ENCODE measurements at regions not wholly inside any gene's neighbourhood (a gene's known extent, or its start where the extent isn't known, plus 50 kb on each side); places are given as distances from the start of the nearest gene placed in this dataset.
"Not testable (repeated sequence)": the region's sequence is repeated elsewhere in the genome, so short reads cannot be mapped to it uniquely, and the experiment has no call there.

DNA sequence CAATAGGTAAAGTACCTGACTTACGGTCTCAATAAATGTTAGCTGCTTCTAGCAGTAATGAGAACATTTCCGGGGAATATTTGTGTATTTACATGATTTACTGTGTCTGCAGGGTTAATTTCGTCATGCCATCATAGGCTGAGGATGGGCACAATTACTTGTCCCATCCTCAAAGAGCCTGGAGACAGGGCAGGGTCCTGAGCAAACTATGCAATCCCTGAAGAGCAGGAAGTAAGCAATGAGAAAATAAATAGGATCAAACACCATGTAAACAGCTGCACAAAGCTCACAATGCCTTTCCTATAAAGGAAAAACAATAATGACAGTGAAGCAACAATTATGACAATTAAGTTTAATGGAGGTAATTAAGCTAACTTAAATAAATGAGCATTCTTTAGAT is 114.6 kb upstream of the FOXQ1 start:
- DNase-seq: no peak

DNA sequence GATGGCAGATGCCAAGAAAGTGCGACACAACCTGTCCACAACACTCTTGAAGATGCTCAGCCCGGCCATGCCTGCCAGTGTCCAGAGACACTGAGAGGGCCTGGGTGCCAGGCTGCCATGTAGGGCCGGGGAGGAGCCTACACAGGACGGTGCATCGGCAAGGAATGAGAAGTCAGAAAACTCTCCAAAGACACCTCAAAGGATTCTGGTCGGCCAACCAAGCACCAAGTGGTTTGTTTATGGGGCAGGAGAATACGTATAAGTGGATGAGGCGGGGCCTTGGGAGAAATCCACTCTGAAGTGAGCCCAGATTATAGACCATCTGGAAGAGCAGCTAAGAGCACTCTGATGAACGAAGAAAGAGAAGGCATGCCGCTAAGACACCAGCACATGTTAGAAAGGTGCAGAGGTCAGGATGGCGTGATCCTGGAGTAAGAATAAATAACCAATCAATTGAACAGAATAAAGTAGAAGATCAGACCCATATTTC is 120.7 kb upstream of the FOXQ1 start:
- peak; percentile 98 for DNase-seq

DNA sequence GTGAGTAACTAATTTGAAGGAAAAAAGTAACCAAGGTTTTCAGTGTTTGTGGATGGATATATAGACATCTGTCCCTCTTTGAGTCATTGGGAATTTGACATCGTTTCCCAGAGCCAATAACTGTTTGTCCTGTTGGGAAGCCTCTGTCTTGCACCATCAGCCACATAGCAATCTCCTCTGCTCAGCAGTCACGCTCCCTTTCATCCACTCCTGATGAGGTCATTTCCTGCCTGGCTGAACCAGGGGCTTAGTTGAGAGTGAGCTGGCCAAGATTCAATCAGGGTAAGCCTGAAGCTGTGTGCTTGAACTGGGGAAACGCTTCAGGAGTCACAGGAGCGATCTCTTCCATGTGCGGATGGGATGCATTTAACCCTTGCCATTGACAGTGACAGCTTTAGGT is 121.5 kb upstream of the FOXQ1 start:
- DNase-seq: peak; percentile 65

DNA sequence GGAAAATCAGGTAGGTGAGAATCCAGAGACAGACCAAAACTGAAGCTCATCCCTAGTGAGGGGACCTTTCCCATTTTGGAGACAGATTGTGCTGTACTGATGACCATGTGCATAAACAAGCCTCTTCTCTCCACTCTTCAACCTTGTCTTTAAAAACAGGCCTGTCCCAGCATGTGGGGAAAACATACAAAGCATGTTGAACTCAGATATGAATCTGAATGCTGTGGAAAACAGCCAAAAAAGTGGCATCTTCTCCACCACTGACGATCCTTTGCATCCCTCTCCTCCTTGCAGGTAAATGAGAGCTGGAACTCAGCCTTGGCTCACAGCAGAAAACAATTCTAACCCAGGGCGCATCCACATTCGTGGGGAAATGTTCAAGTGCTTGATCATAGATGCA is 123.7 kb upstream of the FOXQ1 start:
- DNase-seq: no peak

DNA sequence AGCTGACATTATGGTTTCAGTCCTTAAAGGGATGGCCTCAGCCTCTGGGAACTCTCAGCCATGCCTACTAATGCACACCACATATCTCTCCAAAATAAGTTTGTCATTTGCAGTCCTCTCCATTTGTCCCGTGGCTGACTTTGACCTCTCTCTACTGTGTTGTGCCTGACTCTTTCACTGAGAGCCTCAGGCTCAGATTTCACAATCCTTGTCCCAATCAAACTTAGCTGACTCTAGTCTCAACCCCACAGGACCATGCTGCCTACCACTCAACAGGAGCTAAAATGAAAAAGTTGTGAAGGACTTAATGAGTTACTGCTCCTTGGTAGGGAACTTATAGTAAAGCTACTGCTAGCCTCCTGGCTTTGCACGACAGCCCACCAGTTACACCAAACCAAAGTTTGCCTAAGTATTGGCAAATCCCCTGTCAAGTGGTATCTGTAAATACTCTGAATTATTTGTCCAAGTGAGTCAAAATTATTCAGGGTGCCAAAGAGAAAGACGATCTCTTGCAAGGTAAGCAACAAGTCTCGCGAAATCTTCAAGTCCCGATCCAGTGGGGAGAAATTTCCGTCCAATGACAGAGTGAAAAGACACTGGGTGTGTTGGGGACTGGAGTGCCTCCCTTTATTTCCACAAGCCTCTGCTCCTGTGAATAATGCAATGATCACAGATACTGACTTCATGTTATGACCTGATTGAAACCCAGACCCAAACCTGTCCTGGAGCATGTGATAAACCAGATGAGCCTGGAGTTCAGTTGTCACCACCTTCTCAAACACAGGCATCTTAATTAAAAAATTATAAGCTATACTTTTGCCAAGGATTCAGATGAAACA is 124.4 kb upstream of the FOXQ1 start:
- no peak for DNase-seq

DNA sequence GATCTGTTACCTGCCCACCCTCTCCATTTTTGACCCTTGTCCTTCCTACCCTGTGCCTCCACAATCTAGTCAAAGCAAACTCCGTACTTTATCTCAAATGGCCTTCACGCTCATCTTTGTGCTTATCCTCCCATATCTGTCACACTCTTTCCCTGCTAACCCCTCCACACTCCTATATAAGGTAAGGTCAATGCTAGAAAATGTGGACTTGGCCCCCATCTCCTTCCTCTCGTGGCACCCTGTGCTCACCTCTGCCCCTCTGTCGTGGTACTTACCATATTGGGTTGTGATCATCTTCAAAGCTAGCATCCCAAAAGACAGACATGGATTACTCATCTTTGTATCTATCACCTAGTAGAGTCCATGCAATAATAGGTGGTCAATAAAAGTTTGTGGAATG is 127.6 kb upstream of the FOXQ1 start:
- DNase-seq: no peak

DNA sequence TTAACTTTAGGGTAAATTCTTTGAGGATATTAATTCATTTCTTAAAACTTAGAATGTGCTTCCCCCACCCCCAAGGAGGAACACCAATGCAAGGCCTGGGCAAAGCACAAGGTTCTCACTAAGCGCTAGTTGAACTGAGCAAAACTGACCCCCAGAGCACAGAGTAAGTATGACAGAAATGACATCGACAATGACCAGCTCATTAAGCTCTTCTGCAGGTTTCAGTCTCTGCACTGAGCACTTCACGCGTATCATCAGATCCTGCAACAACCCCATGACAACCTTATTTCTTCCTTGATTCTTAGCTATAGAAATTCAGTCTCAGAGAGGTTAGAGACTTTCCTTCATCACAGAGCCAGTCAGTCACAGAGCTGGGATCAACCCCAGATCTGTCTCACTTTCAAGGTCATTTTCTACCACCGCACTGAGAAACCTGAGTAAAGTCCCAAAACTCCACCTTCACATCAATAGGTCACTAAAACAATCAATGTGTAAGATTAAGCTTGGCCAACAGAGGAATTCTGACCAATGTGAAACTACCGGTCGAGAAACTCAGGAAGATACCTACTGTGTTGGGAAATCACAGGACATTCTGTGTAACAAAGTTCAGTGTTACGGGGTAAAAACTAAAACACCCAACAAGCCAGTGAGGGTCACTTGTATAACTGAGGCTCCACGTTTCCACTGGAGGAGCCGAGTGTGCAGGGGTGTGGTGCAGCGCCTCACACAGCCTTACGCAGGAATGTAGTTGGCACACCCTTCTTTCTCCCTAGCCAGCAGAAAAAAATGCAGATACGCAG is 129.0 kb upstream of the FOXQ1 start:
- no peak for DNase-seq

DNA sequence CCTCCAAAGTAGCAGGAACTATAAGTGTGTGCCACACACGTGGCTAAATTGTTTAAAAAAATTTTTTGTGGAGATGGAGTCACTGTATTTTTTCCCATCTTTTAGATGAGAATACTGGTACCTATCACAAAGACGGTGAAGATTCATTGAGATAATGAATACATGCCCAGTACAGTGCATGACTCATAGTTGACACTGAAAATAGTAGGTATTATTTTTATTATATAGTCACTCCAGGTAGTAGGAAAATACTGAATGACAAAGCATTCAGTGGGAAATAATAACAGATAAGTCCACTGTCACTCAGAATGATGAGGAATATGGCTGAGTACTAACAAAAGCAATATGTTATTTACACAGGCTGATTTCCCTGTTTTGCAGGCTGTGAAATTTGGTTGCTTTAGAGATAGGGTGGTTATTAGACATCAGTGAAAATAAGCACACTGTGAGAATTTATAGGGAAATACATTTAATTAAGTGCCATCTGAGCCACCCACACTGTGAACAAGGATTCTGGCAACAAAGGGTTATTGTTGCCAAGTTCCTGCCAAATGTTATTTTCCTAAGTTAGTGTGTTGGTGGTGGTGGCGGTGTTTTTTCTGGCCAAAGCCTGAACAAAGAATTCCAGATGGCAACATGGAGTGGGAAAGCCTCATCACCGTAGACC is 129.8 kb upstream of the FOXQ1 start:
- DNase-seq: no peak

DNA sequence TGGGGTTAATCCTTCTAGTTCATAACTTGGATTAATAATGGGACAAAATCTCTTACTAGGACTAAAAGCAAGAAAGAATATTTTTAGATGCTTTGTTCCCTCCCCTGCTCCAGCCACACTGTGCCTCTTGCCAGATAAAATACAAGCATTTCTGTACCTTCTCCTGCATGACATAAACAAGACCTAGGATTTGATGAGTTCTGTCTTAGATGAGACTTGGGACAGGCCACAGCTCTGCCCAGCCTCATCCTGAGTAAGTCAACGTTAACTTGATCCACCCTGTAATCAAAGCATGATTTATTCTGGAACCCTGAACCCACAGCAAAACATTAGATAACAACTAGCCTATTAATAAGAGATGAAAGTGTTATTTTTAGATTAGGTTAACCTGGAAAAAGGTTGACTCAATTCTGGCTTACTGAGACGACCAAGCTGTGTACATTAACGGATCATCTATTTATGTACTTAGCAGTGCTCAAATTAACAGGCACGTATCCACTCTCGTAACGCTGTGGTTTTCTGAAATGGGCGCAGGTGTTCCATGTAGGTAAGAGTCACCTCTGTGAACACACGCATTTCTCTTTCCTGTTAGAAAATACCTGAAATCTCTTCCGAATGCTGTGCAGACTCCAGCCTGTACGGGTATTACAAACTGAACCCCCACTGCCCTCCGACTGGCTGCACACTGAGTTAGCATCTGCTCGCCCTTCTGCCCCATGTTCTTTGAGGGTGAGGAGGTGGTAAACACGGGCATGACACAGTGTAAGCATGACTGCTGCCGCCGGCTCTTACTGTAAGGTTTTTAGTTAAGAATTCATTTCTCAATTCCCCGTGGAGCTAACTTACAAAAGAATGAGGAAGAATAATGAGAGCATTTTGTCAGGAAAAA is 132.1 kb upstream of the FOXQ1 start:
- DNase-seq: peak; percentile 83

DNA sequence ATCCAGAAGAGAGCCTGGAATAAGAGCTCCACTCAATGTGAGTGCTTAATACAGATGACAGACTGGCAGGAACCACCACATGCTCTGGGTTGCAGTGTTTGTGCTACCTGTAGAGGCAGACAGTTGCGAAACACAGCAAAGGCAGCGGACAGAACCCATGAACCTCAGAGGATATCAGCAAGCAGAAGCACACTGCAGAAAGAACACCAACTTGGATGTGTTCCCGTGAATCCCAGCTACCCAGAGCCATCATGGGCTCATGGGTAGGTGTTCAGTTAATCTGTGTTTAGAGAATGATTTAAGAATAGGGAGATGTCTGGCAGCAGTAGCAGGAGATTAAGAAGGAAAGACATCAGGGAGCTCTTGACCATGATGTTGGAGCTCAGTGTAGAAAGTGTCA is 133.3 kb upstream of the FOXQ1 start:
- DNase-seq: no peak

DNA sequence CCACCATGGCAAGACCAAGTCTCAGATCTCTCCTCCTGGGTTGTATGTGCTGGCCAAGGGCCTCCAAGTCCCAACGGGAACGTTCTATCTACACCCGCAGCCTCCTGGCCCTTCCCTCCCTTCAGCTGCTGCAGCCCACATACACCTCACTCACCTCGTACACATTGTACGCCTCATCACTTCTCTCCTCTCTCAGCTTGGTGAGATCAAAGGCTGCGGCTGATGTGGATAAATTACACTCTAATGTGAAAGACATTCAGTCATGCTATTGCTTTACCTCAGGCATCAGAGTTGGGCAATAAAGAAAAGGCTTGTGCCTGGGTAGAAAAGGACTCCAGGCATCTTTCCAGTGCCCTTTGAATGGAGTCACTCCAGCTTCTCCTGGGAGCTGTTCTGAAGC is 135.3 kb upstream of the FOXQ1 start:
- DNase-seq: no peak

DNA sequence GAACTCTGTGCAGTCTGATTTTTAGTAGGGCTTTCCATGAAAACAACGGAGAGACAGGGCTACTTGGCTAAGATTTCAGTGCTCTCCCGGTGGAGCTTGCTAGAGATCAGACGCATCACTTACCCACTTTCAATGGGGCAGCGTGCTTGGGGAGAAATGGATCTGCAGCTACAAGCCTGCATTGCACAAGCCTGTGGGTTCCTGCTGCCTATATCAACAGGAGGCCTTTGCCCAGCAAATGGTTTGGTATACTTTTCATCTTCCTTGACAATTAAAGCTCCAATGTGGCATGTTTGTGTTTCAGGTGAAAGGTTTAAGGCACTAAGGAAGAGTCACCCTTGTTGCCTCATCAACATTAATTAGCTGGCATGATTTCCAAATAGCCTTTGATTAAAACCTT is 136.0 kb upstream of the FOXQ1 start:
- DNase-seq: no peak

DNA sequence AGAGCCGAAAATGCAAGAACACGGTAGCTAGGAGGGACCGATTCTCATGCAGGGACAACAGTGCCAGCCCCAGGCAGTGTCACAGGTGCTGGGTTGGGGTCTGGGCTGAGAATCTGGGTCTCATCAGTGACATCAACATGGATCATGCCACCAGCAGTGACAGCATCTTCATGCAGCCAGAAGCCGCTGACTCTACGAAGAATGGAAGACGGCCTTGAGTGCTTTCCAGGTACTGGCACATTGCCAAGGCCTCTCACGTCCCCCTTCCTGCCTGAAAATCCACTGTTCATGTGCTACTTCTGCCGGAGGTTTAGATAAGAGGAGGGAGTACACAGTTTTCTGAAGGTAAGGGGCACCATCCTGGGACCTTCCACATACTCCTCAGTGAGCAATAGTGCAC is 141.1 kb upstream of the FOXQ1 start:
- peak; percentile 64 for DNase-seq

DNA sequence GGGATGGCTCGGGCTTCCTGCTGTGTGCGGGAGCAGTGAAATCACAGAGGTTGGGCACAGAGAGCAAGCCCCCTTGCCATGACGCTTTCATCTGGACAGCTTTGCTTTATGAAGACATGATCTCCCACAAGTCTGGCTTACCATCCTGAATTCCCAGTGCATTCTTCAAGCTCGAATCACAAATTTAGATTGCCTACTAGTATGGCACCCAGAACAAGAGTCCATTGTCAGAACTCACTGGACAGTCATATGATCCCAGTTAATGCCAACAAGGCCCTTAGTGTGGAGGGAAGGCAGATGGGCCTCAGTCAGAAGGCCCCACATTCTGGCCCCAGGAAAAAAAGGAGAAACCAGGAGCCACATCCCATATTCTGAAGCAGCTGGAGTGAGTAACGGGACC is 147.3 kb upstream of the FOXQ1 start:
- DNase-seq: no peak

DNA sequence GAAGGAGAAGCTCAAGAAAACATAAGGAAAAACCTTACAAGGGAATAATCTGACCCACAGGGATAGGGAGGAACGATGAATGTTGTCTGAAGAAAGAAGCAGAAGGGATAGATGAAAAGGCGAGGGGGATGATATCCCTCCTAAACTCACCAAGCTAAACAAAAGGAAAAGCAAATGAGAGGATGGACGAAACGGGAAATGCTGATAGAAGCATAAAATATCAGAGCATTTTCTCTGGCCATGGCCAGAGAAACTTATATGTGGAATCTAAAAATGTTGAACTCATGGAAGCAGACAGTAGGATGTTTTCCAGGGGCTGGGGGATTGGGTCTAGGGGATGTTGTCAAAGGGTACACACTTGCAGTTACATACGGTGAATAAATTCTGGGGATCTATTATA is 148.4 kb upstream of the FOXQ1 start:
- DNase-seq: no peak

DNA sequence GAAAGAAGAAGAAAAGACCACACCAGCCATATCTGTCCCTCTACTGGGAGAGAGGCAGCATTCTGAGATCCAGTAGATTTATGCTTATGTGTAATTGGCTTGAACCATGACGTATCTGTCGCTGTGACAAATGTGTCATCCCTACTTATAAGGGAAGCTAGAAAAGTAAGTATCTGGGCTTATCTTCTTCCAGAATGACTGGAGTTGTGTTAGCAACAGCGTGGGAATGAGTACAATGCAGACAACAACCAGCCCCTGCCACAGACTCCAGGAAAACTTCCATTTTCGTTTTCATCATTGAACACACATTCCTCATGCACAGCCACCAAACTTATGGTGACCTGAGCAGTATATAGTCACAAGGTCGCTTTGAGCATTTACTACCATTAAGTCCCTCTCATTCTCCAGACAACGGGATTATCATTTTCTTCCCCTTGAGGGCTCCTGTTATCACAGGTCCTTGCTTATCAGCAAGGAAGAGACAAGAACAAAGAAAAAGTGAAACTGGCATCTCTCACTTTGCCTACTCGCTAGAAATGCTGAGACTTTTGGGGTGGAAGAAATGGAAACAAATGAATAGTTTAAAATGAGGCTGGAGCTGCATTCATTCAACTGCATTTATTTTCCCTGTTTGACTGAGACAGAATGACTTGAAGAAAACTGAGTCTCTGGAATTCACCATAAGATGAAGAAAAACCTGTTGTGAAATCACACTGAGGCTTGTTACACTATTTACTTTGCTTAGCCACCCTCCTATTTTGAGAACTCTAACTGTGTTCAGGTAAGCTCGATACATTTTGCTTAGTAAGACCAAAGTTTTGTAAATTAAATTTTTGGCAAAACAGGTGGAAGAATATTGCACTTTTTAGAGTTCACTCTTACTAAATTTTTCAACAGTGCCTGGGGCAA is 149.3 kb upstream of the FOXQ1 start:
- DNase-seq: peak; percentile 69

DNA sequence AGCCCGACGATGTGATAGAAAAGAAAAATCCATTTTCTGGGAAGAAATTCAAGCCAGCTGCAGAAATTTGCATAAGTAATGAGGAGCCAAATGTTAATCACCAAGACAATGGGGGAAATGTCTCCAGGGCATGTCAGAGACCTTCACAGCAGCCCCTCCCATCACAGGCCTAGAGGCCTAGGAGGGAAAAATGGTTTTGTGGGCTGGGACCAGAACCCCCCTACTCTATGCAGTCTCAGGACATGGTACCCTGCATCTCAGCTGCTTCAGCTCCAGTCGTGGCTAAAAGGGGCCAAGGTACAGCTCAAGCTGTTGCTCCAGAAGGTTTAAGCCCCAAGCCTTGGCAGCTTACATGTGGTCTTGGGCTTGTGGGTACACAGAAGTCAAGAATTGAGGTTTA is 155.5 kb upstream of the FOXQ1 start:
- DNase-seq: not testable (repeated sequence)

DNA sequence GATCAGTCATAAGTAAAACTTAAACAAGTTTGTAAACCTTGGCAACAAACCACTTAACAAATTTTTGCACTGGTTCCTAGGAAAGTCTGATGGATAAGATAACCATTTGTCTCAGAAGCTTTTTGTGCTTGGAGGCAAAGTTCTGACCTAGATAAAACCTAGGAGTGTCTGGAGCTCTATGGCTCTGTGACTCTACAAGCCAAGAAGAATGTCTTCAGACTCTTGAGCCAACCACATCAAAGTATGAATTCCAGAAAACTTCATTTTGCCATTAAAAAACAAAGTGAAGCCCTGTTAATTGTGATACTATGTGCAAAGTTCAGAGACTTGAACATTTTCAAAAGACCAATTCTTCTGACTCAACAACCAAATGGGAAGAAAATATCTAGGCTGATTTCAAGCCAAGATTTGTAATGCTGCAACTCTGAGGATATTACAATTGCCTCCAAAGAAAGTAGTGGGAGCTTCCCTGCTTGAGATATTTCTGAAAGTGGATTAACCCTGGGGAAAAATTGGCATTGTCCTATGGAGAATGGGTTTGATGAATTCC is 158.1 kb upstream of the FOXQ1 start:
- DNase-seq: no peak

DNA sequence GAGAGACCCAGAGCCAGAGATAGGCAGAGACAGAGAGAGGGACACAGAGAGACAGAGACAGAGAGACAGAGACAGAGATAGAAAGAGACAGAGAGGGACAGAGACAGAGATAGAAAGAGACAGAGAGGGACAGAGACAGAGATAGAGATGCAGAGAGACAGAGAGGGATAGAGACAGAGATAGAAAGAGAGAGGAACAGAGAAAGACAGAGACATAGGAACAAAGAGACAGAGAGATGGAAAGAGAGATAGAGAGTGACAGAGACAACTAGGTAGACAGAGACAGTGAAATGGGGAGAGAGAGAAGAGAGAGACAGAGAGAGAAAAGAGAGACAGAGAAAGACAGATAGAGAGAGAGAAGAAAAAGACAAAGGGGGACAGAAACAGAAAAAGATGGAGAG is 165.4 kb upstream of the FOXQ1 start:
- no peak for DNase-seq

DNA sequence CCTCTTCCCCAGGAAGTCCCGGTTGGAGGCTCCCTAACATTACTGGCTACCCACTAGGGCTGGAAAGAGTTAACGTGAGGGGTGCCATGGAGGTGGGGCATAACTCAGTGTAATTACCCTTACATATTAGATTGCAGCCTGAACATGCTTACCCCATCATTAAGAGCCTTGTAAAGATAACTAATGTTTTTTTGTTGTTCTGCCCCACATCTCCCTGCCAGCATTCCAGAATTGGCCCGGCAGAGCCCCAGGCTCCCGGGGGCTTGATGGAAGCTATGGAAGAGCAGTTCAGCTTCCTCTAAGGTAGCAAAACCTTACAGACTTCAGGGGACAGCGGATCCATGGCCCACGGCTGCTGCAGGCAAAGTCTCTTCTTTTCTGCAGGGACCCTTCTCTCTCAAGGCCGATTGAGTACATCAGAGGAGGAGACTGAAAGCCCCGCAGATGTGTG is 166.1 kb upstream of the FOXQ1 start:
- no peak for DNase-seq

Measured in NCI-H82 (cell line).